ENCODE measurements at regions not wholly inside any gene's neighbourhood (a gene's known extent, or its start where the extent isn't known, plus 50 kb on each side); places are given as distances from the start of the nearest gene placed in this dataset.

GRCh38 chr21:15172963-15173362, 108.2 kb upstream of the NRIP1 start:
- no peak for TF ChIP-seq CTCF (IDR thresholded peaks at IDR 0.05)
- no peaks in the 10 kb centered on the region for H3K36me3 Mint-ChIP-seq (ENCODE audit: unreplicated experiment)
- no peaks in the 10 kb centered on the region for H3K9me3 Mint-ChIP-seq (ENCODE audit: unreplicated experiment)
- H3K4me1 Mint-ChIP-seq (ENCODE audit: unreplicated experiment): no peaks in the 10 kb centered on the region
- no peak overlapping the region for H3K4me3 Mint-ChIP-seq (ENCODE audit: unreplicated experiment)
- no peak overlapping the region for H3K27ac Mint-ChIP-seq (ENCODE audit: unreplicated experiment)
- DNase-seq (ENCODE audit: extremely low spot score, unreplicated experiment): no peak
- H3K27me3 Mint-ChIP-seq (ENCODE audit: unreplicated experiment): peaks cover 2% of the 10 kb centered on the region

- TF ChIP-seq CTCF (IDR thresholded peaks at IDR 0.05): no peak
- H3K27ac Mint-ChIP-seq (ENCODE audit: unreplicated experiment): no peak overlapping the region
- H3K9me3 Mint-ChIP-seq (ENCODE audit: unreplicated experiment): peaks cover 3% of the 10 kb centered on the region
- no peaks in the 10 kb centered on the region for H3K36me3 Mint-ChIP-seq (ENCODE audit: unreplicated experiment)
- H3K27me3 Mint-ChIP-seq (ENCODE audit: unreplicated experiment): peaks cover 2% of the 10 kb centered on the region
- no peak overlapping the region for H3K4me3 Mint-ChIP-seq (ENCODE audit: unreplicated experiment)
- H3K4me1 Mint-ChIP-seq (ENCODE audit: unreplicated experiment): no peaks in the 10 kb centered on the region
- DNase-seq (ENCODE audit: extremely low spot score, unreplicated experiment): no peak
Measured at GRCh38 chr21:15174923-15175322, 110.1 kb upstream of the NRIP1 start.

GRCh38 chr21:15182731-15183130, 117.9 kb upstream of the NRIP1 start:
- Mint-ChIP-seq H3K27me3 (ENCODE audit: unreplicated experiment) (no peaks in the 10 kb centered on the region), H3K4me3 (ENCODE audit: unreplicated experiment) (no peak overlapping the region), H3K4me1 (ENCODE audit: unreplicated experiment) (no peaks in the 10 kb centered on the region), H3K9me3 (ENCODE audit: unreplicated experiment) (peaks cover 10% of the 10 kb centered on the region), H3K27ac (ENCODE audit: unreplicated experiment) (no peak overlapping the region), H3K36me3 (ENCODE audit: unreplicated experiment) (no peaks in the 10 kb centered on the region)
- TF ChIP-seq CTCF (IDR thresholded peaks at IDR 0.05): no peak
- DNase-seq (ENCODE audit: extremely low spot score, unreplicated experiment): no peak

GRCh38 chr21:15183813-15184257, 119.0 kb upstream of the NRIP1 start:
- Mint-ChIP-seq H3K27ac (ENCODE audit: unreplicated experiment) (no peak overlapping the region), H3K4me1 (ENCODE audit: unreplicated experiment) (no peaks in the 10 kb centered on the region), H3K4me3 (ENCODE audit: unreplicated experiment) (no peak overlapping the region), H3K27me3 (ENCODE audit: unreplicated experiment) (no peaks in the 10 kb centered on the region), H3K36me3 (ENCODE audit: unreplicated experiment) (no peaks in the 10 kb centered on the region), H3K9me3 (ENCODE audit: unreplicated experiment) (peaks cover 12% of the 10 kb centered on the region)
- no peak for DNase-seq (ENCODE audit: extremely low spot score, unreplicated experiment)
- no peak for TF ChIP-seq CTCF (IDR thresholded peaks at IDR 0.05)

- no peak for DNase-seq (ENCODE audit: extremely low spot score, unreplicated experiment)
- no peaks in the 10 kb centered on the region for H3K4me1 Mint-ChIP-seq (ENCODE audit: unreplicated experiment)
- no peaks in the 10 kb centered on the region for H3K27me3 Mint-ChIP-seq (ENCODE audit: unreplicated experiment)
- no peaks in the 10 kb centered on the region for H3K36me3 Mint-ChIP-seq (ENCODE audit: unreplicated experiment)
- TF ChIP-seq CTCF (IDR thresholded peaks at IDR 0.05): no peak
- peaks cover 5% of the 10 kb centered on the region for H3K9me3 Mint-ChIP-seq (ENCODE audit: unreplicated experiment)
- no peak overlapping the region for H3K4me3 Mint-ChIP-seq (ENCODE audit: unreplicated experiment)
- H3K27ac Mint-ChIP-seq (ENCODE audit: unreplicated experiment): no peak overlapping the region
Measured at GRCh38 chr21:15190412-15190811, 125.6 kb upstream of the NRIP1 start.
